ENCODE measurements at regions not wholly inside any gene's neighbourhood (a gene's known extent, or its start where the extent isn't known, plus 50 kb on each side); places are given as distances from the start of the nearest gene placed in this dataset.

GRCh38 chr11:119800171-119800570 is 71.2 kb upstream of the NECTIN1 start:
- TF ChIP-seq POLR2AphosphoS5 (IDR thresholded peaks at IDR 0.05) (no peak), POLR2A (IDR thresholded peaks at IDR 0.05) (no peak), CTCF (IDR thresholded peaks at IDR 0.05) (no peak)

All from prostate gland (tissue), 2 donors.